HL-60 (cell line): ENCODE measurements at regions not wholly inside any gene's neighbourhood (a gene's known extent, or its start where the extent isn't known, plus 50 kb on each side); places are given as distances from the start of the nearest gene placed in this dataset.

Source experiments
- CTCF ChIP-seq: IDR thresholded peaks from one replicate; pipeline ENCODE4 v1.5.1; 2011; ENCODE audit warnings: low read length, control low read depth, inconsistent platforms; ENCODE audit not compliant: insufficient read depth
- REST ChIP-seq: IDR thresholded peaks from 2 replicates; pipeline ENCODE4 v1.6.1; 2012; ENCODE audit warnings: low read depth; ENCODE audit not compliant: insufficient replicate concordance
- SPI1 ChIP-seq: IDR thresholded peaks from 2 replicates; pipeline ENCODE4 v1.6.1; 2012; ENCODE audit warnings: low read depth, mild to moderate bottlenecking, borderline replicate concordance

DNA sequence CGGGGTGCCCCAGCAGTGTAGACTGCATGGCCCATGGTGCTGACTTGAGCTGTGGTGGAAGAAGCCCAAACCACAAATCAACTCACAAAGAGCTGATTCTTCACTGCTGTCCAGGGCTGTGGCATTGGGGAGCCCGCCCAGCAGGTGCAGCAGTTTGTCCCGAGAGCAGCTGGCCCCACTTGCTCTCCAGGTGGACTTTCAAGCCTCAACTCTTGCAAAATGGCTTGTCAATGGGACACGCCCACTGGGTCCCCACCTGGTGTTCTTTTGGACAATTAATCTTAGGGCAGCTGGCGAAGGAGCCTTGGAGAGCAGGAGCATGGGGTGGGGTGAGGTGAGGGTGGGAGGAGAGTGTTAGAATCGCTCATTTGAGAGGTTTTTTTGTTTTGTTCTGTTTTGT is 117.9 kb downstream of the MYCN start:
- no peak for TF ChIP-seq CTCF
- no peak for TF ChIP-seq SPI1
- TF ChIP-seq REST = no peak
